ENCODE measurements at regions not wholly inside any gene's neighbourhood (a gene's known extent, or its start where the extent isn't known, plus 50 kb on each side); places are given as distances from the start of the nearest gene placed in this dataset.

DNA sequence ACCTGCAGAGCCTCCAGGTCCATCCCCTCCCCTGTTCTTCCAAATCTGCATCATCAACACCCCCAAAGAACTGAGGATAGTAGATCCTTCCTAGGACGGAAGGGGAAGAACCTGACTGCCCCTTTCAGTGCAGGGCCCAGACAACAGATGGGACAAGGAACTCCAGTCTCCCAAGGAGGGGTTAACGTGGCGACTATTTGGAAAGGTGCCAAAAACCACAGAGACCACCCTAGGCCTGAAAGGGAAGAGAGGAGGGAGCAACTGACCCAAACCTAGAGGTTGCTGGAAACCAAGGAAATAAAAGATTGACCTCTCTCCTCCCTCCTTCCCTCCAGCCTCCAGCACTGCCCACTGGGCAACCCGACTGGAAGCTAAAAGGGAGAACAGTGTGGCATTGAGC is 59.7 kb upstream of the NEURL1B start:
- TF ChIP-seq EZH2 (optimal IDR thresholded peaks at IDR 0.05; ENCODE audit: low read depth, low read length) (no peak), EZH2phosphoT487 (IDR thresholded peaks at IDR 0.05; ENCODE audit: low read length) (no peak)
- TF ChIP-seq, protein P1, sequence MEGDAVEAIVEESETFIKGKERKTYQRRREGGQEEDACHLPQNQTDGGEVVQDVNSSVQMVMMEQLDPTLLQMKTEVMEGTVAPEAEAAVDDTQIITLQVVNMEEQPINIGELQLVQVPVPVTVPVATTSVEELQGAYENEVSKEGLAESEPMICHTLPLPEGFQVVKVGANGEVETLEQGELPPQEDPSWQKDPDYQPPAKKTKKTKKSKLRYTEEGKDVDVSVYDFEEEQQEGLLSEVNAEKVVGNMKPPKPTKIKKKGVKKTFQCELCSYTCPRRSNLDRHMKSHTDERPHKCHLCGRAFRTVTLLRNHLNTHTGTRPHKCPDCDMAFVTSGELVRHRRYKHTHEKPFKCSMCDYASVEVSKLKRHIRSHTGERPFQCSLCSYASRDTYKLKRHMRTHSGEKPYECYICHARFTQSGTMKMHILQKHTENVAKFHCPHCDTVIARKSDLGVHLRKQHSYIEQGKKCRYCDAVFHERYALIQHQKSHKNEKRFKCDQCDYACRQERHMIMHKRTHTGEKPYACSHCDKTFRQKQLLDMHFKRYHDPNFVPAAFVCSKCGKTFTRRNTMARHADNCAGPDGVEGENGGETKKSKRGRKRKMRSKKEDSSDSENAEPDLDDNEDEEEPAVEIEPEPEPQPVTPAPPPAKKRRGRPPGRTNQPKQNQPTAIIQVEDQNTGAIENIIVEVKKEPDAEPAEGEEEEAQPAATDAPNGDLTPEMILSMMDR (IDR thresholded peaks at IDR 0.05; ENCODE audit: low read length), result no peak
